ENCODE measurements at regions not wholly inside any gene's neighbourhood (a gene's known extent, or its start where the extent isn't known, plus 50 kb on each side); places are given as distances from the start of the nearest gene placed in this dataset.
"Not testable (repeated sequence)": the region's sequence is repeated elsewhere in the genome, so short reads cannot be mapped to it uniquely, and the experiment has no call there.

- H3K4me3 Mint-ChIP-seq; POLR2A ChIA-PET; H3K4me1 Mint-ChIP-seq (ENCODE audit: low read depth); H3K27ac Mint-ChIP-seq; H3K36me3 Mint-ChIP-seq (ENCODE audit: low read depth); intact Hi-C loops (cut with micrococcal nuclease); H3K9me3 Mint-ChIP-seq; CTCF ChIA-PET; H3K27me3 Mint-ChIP-seq: not testable (repeated sequence)
- DNase-seq (peak; percentile 20), ATAC-seq (peak; percentile 66)
Observed at GRCh38 chr1:41308520-41308919, 52.7 kb upstream of the FOXO6 start.

- Mint-ChIP-seq H3K4me3 (no peak overlapping the region), H3K9me3 (peaks cover 4% of the 10 kb centered on the region), H3K27ac (no peak overlapping the region), H3K4me1 (ENCODE audit: low read depth) (no peaks in the 10 kb centered on the region), H3K36me3 (ENCODE audit: low read depth) (no peaks in the 10 kb centered on the region), H3K27me3 (peaks cover 12% of the 10 kb centered on the region)
- CTCF ChIA-PET, result no interaction called here
- intact Hi-C loops (cut with micrococcal nuclease), result no loop called here
- TF ChIP-seq CTCF (IDR thresholded peaks at IDR 0.05), result no peak
- DNase-seq, result no peak
- ATAC-seq, result no peak
- POLR2A ChIA-PET, result no interaction called here
Observed at GRCh38 chr1:41305576-41306363, 55.5 kb upstream of the FOXO6 start.

GRCh38 chr1:41296506-41296905, 54.4 kb upstream of the SCMH1 start:
- DNase-seq (no peak), ATAC-seq (no peak)
- H3K27me3 Mint-ChIP-seq, result peaks cover 8% of the 10 kb centered on the region
- no peaks in the 10 kb centered on the region for H3K36me3 Mint-ChIP-seq (ENCODE audit: low read depth)
- no peaks in the 10 kb centered on the region for H3K4me1 Mint-ChIP-seq (ENCODE audit: low read depth)
- ChIA-PET POLR2A (no interaction called here), CTCF (interaction anchor here (1.2 kb wide), 1 partner anchor 14 kb away, joined by 5 read pairs; no protein-coding TSS in a partner anchor)
- no peak overlapping the region for H3K27ac Mint-ChIP-seq
- H3K9me3 Mint-ChIP-seq, result no peaks in the 10 kb centered on the region
- intact Hi-C loops (cut with micrococcal nuclease), result no loop called here
- no peak overlapping the region for H3K4me3 Mint-ChIP-seq
- TF ChIP-seq CTCF (IDR thresholded peaks at IDR 0.05), result no peak

- TF ChIP-seq CTCF (IDR thresholded peaks at IDR 0.05), result no peak
- ChIA-PET POLR2A (no interaction called here), CTCF (interaction anchor here (3.4 kb wide), 1 partner anchor 11 kb away, joined by 17 read pairs; no protein-coding TSS in a partner anchor)
- H3K27ac Mint-ChIP-seq, result no peak overlapping the region
- no peak overlapping the region for H3K4me3 Mint-ChIP-seq
- H3K9me3 Mint-ChIP-seq, result no peaks in the 10 kb centered on the region
- H3K4me1 Mint-ChIP-seq (ENCODE audit: low read depth), result no peaks in the 10 kb centered on the region
- DNase-seq, result no peak
- no peak for ATAC-seq
- H3K27me3 Mint-ChIP-seq, result peaks cover 20% of the 10 kb centered on the region
- no peaks in the 10 kb centered on the region for H3K36me3 Mint-ChIP-seq (ENCODE audit: low read depth)
- intact Hi-C loops (cut with micrococcal nuclease), result no loop called here
Observed at GRCh38 chr1:41294216-41294615, 52.1 kb upstream of the SCMH1 start.

GRCh38 chr1:41293779-41294178, 51.7 kb upstream of the SCMH1 start:
- ChIA-PET POLR2A (no interaction called here), CTCF (interaction anchor here (3.4 kb wide), 1 partner anchor 10 kb away, joined by 17 read pairs; no protein-coding TSS in a partner anchor)
- Mint-ChIP-seq H3K9me3 (no peaks in the 10 kb centered on the region), H3K4me1 (ENCODE audit: low read depth) (no peaks in the 10 kb centered on the region), H3K4me3 (no peak overlapping the region), H3K27ac (no peak overlapping the region), H3K27me3 (peaks cover 21% of the 10 kb centered on the region), H3K36me3 (ENCODE audit: low read depth) (no peaks in the 10 kb centered on the region)
- DNase-seq (no peak), ATAC-seq (no peak)
- intact Hi-C loops (cut with micrococcal nuclease), result no loop called here
- TF ChIP-seq CTCF (IDR thresholded peaks at IDR 0.05), result no peak
